ENCODE measurements at regions not wholly inside any gene's neighbourhood (a gene's known extent, or its start where the extent isn't known, plus 50 kb on each side); places are given as distances from the start of the nearest gene placed in this dataset.

DNA sequence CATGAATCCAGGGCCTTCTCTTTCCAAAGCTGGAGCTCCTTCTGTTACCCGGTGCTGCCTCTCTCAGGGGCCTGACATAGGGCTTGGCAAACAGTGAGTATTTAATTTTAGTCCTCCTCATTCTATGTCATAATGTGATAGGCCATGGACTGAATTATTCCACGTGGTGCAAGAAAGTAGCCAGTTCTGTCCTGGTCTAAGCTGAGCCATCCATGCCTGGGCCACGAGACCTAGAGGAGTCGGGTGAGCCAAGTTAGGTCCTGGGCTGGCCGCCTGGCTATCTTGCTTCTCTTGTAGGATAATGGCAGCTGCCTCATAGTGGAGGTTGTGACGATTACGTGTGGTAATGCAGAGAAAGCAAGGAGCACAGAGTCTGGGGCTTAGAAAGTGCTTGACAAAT is 170.6 kb downstream of the FAM43A start:
- TF ChIP-seq, protein P1, sequence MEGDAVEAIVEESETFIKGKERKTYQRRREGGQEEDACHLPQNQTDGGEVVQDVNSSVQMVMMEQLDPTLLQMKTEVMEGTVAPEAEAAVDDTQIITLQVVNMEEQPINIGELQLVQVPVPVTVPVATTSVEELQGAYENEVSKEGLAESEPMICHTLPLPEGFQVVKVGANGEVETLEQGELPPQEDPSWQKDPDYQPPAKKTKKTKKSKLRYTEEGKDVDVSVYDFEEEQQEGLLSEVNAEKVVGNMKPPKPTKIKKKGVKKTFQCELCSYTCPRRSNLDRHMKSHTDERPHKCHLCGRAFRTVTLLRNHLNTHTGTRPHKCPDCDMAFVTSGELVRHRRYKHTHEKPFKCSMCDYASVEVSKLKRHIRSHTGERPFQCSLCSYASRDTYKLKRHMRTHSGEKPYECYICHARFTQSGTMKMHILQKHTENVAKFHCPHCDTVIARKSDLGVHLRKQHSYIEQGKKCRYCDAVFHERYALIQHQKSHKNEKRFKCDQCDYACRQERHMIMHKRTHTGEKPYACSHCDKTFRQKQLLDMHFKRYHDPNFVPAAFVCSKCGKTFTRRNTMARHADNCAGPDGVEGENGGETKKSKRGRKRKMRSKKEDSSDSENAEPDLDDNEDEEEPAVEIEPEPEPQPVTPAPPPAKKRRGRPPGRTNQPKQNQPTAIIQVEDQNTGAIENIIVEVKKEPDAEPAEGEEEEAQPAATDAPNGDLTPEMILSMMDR (IDR thresholded peaks at IDR 0.05; ENCODE audit: insufficient read depth, low read length, poor library complexity, severe bottlenecking) = no peak
- no peak for TF ChIP-seq EZH2phosphoT487 (conservative IDR thresholded peaks at IDR 0.05; ENCODE audit: low read length)

All from SU-DHL-6 (cell line).